ENCODE measurements at regions not wholly inside any gene's neighbourhood (a gene's known extent, or its start where the extent isn't known, plus 50 kb on each side); places are given as distances from the start of the nearest gene placed in this dataset.

GRCh38 chrX:7263330-7263729 is 115.4 kb upstream of the PUDP start:
- Histone ChIP-seq H3K9ac (no peak overlapping the region), H3K79me2 (no peaks in the 10 kb centered on the region), H3K4me1 (no peaks in the 10 kb centered on the region), H3K9me3 (ENCODE audit: control insufficient read depth, low read length) (no peaks in the 10 kb centered on the region), H3K27ac (no peak overlapping the region), H3K27me3 (ENCODE audit: control insufficient read depth, insufficient read depth, low read length) (no peaks in the 10 kb centered on the region), H3K36me3 (ENCODE audit: control insufficient read depth, insufficient read depth, low read length) (no peaks in the 10 kb centered on the region), H3K4me3 (ENCODE audit: low read depth, low read length) (no peak overlapping the region), H2AFZ (no peak overlapping the region), H3K4me2 (ENCODE audit: low read length) (no peak overlapping the region)
- no peak for TF ChIP-seq CTCF (IDR thresholded peaks at IDR 0.05)

DNA sequence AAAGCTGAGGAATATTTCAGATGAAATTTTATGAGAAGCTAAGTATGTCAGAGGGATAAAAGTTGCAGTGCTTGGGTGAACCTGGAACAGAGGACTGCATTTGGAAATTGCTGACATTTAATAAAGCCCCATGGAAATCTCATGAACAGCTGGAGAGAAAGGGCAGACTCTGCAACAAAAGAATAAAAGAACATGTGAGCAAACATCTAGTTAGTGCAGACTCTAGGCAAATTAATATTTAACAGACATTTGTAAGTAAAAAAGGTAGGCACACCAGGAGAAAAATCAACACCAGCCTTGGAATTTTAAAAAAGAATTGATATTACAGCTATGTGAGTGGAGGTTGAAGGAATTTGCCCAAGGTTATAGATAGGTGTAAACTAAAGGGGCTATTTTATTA is 114.6 kb upstream of the PUDP start:
- no peaks in the 10 kb centered on the region for H3K4me1 ChIP-seq
- no peak overlapping the region for H3K4me3 ChIP-seq (ENCODE audit: low read depth, low read length)
- no peak for TF ChIP-seq CTCF (IDR thresholded peaks at IDR 0.05)
- no peaks in the 10 kb centered on the region for H3K36me3 ChIP-seq (ENCODE audit: control insufficient read depth, insufficient read depth, low read length)
- no peak overlapping the region for H3K27ac ChIP-seq
- no peaks in the 10 kb centered on the region for H3K27me3 ChIP-seq (ENCODE audit: control insufficient read depth, insufficient read depth, low read length)
- H3K79me2 ChIP-seq = no peaks in the 10 kb centered on the region
- no peak overlapping the region for H2AFZ ChIP-seq
- no peaks in the 10 kb centered on the region for H3K9me3 ChIP-seq (ENCODE audit: control insufficient read depth, low read length)
- no peak overlapping the region for H3K9ac ChIP-seq
- no peak overlapping the region for H3K4me2 ChIP-seq (ENCODE audit: low read length)

DNA sequence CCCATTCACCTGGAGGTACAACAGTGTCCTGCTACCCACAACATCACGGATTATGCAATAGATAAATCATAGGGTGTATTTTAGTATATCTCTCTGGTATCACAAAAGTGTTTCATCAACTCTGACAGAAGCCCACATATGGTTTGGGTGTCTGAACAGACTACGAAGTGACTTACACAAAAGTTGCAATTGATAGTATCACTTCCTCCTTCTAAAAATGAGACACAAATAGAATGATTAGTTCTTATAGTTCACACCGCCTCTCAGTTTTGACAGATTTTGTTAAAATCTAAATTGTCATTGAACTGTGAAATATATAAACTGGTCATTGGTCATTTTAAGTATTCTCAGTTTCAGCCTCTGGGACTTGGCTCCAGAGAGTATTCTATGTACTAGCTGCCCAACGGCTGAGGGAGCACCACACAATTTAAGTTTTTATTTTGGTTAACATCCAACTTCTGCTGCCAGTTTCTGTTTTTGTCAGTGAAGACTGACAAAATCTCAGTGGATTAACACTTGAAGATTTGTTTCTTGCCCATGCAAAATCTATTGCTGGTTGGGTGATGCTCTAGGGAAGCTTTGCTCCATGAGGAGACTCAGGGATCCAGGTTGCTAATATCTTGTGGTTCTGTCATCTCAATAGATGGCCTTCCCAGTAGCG is 113.8 kb upstream of the PUDP start:
- no peak for TF ChIP-seq CTCF (IDR thresholded peaks at IDR 0.05)
- H3K4me3 ChIP-seq (ENCODE audit: low read depth, low read length) = no peak overlapping the region
- no peaks in the 10 kb centered on the region for H3K9me3 ChIP-seq (ENCODE audit: control insufficient read depth, low read length)
- no peak overlapping the region for H3K27ac ChIP-seq
- H3K79me2 ChIP-seq = no peaks in the 10 kb centered on the region
- H3K36me3 ChIP-seq (ENCODE audit: control insufficient read depth, insufficient read depth, low read length) = no peaks in the 10 kb centered on the region
- no peak overlapping the region for H3K4me2 ChIP-seq (ENCODE audit: low read length)
- H2AFZ ChIP-seq = no peak overlapping the region
- no peaks in the 10 kb centered on the region for H3K4me1 ChIP-seq
- H3K27me3 ChIP-seq (ENCODE audit: control insufficient read depth, insufficient read depth, low read length) = no peaks in the 10 kb centered on the region
- no peak overlapping the region for H3K9ac ChIP-seq

- Histone ChIP-seq H3K36me3 (ENCODE audit: control insufficient read depth, insufficient read depth, low read length) (no peaks in the 10 kb centered on the region), H3K79me2 (no peaks in the 10 kb centered on the region), H3K4me1 (no peaks in the 10 kb centered on the region), H3K27ac (no peak overlapping the region), H3K4me3 (ENCODE audit: low read depth, low read length) (no peak overlapping the region), H3K4me2 (ENCODE audit: low read length) (no peak overlapping the region), H3K9me3 (ENCODE audit: control insufficient read depth, low read length) (no peaks in the 10 kb centered on the region), H3K9ac (no peak overlapping the region), H3K27me3 (ENCODE audit: control insufficient read depth, insufficient read depth, low read length) (no peaks in the 10 kb centered on the region), H2AFZ (no peak overlapping the region)
- no peak for TF ChIP-seq CTCF (IDR thresholded peaks at IDR 0.05)
Observed at GRCh38 chrX:7254144-7254543, 106.2 kb upstream of the PUDP start.

DNA sequence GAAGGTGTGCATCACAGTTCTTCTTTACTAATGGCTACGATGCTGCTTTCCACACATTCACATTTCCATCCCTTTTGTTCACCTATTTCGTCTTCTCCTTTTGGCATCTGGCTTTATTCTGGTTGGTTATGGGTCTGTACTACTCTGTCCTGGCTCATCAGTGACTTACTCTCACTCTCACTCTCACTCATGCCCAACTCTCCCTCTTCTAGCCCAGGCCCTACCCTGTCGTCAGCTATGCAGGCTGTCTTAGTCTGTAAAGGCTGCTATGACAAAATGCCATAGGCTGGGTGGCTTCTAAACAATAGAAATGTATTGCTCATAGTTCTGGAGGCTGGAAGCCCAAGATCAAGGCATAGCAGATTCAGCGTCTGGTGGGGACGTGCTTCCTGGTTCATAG is 105.6 kb upstream of the PUDP start:
- Histone ChIP-seq H3K27ac (no peak overlapping the region), H3K27me3 (ENCODE audit: control insufficient read depth, insufficient read depth, low read length) (no peaks in the 10 kb centered on the region), H3K4me1 (no peaks in the 10 kb centered on the region), H3K4me3 (ENCODE audit: low read depth, low read length) (no peak overlapping the region), H3K4me2 (ENCODE audit: low read length) (no peak overlapping the region), H3K9ac (no peak overlapping the region), H3K36me3 (ENCODE audit: control insufficient read depth, insufficient read depth, low read length) (no peaks in the 10 kb centered on the region), H3K79me2 (no peaks in the 10 kb centered on the region), H2AFZ (no peak overlapping the region), H3K9me3 (ENCODE audit: control insufficient read depth, low read length) (no peaks in the 10 kb centered on the region)
- no peak for TF ChIP-seq CTCF (IDR thresholded peaks at IDR 0.05)
